Suppressor macrophage (primary cell): ENCODE measurements at regions not wholly inside any gene's neighbourhood (a gene's known extent, or its start where the extent isn't known, plus 50 kb on each side); places are given as distances from the start of the nearest gene placed in this dataset.
"Not testable (repeated sequence)": the region's sequence is repeated elsewhere in the genome, so short reads cannot be mapped to it uniquely, and the experiment has no call there.

Experiments
- DNase-seq, 4 experiments: peaks; one replicate each; pipeline ENCODE4 v3.0.0-alpha.2; 2020 to 2022

DNA sequence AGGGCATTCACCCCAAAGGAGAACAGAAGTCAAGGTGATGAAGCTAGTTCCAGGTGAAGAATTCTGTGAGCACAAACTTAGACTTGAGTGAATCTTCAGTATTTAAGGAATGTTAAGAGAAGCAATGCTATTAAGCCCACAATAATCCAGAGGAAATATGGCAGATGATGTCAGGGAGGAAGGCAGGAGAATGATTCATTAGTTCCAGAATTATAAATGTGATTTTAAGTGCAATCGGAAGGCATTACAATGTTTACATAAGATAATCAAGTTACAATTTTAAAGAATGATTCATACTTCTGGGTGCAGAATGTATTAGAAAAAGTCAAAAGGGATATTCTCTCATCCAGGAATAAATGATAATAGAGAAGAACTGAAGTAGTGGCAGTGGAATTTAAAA is 545.2 kb upstream of the BRINP3 start:
- no peak for DNase-seq

DNA sequence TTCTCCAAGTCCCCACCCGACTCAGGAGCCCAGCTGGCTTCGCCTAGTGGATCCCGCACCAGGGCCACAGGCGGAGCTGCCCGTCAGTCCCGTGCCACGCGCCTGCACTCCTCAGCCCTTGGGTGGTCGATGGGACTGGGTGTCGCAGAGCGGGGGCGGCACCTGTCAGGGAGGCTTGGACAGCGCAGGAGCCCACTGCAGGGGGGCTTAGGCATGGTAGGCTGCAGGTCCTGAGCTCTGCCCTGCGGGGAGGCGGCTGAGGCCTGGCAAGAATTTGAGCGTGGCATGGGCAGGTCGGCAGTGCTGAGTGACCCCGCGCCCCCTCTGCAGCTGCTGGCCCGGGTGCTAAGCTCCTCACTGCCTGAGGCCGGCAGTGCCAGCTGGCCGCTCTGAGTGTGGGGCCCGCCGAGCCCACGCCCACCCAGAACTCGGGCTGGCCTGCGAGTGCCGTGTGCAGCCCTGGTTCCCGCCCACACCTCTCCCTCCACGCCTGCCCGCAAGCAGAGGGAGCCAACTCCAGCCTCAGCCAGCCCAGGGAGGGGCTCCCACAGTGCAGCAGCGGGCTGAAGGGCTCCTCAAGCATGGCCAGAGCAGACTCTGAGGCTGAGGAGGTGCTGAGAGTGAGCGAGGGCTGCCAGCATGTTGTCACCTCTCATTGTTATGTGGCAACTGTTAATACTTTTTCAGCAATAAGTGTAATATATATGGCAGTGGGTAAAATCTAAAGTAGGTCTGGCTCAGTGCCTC is 548.4 kb upstream of the BRINP3 start:
- no peak for DNase-seq

DNA sequence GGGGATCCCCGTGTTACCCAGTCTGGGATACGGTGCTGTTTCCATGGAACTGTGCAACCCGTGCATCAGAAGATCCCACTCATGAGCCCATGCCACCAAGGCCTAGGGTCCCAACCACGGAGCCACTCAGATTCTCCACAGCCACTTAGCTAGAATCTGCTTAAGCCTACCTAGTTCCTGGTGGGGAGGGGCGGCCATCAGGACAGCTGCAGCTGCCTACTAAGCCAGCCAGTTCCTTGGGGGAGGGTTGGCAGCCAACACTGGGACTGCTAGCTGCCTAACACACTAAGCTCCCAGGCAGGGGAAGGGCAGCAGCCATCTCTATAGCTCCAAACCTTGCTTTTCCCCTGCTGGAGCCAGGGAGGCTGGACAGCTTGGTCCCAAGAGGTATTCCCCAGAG is 549.2 kb upstream of the BRINP3 start:
- no peak for DNase-seq

DNA sequence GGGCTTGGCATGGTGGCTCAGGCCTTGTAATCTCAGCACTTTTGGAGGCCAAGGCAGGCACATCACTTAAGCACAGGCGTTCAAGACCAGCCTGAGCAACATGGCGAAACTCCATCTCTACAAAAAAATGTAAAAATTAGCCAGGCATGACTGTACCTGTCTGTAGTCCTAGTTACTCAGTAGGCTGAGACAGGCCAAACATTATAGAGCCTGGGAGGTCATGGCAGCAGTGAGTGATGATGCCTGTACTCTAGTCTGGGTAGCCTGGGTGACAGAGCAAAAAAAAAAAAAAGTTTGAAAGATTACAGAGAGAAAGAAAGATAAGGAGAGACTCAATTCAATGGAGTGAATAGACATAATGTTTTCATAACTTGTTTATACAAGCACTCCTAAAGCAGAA is 556.5 kb upstream of the BRINP3 start:
- DNase-seq, result no peak

DNA sequence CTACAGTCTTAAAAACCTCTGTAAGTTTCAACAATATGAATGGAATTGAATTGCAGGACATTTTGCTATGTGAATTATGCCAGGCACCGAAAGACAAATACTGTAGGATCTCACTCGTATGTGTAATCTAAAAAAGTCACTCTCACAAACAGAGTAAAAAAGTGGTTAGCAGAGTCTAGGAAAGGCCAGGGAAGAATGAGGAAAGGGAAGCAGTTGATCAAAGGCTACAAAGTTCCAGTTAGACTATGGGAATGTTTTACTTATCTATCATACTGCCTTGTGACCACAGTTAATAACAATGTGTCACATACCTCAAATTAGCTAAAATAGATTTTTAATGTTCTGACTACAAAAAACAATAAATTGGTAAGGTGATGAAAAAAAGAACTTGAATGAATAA is 565.4 kb upstream of the BRINP3 start:
- no peak for DNase-seq

DNA sequence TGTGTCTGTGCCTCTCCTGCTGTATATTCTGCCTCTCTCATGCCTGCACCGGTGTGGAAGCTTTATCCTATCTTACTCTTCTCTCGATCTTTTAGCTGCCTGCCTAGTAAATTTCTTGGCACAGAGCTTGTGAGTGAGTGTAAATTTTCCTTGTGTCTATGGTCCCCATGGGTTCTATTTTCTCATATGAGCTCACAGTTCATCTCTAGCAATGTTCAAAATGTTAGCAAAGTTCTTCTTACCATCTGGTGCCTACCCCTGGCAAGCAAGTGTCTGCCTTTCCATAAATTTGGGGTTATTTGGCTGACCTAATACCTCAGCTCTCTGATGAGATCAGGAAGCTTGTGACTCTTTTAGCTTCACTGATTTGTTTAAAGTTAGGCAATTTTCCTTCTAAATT is 572.1 kb upstream of the BRINP3 start:
- no peak for DNase-seq

DNA sequence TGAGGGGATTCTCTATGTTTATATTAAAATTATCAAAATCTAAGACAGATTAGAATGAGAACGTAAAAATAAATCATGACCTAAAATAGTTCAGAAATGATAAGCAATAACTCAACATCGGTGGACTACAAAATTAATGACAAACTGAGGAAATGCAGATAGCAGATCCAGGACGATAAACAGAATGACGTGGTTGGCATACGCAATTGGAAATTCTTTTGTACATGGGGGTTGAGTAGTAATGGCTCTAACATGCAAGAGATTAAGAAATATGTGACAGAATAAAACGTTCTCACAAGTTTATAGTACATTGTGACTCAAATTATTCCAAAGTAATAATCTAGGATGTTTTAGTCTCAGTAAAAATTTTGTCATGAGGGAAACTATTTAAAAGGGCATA is 575.2 kb upstream of the BRINP3 start:
- DNase-seq, result no peak

DNA sequence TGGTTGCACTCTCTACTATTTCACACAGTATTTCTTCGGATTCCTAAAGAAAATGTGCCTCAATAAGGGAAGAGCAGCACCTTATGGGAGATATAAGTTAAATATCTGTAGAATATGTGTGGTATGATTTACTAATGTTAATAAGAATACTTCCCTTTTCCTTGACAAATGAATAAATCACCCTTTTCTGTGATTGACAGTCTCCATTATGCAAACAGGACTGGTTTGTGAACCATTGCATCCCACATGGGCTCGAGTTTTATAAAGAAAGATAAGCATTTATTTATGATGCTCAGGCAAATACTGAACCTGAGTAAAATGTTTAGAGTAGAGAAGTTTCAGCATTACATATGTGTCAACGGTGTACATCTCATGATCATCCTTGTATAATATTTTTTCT is 587.7 kb upstream of the BRINP3 start:
- DNase-seq, result no peak

DNA sequence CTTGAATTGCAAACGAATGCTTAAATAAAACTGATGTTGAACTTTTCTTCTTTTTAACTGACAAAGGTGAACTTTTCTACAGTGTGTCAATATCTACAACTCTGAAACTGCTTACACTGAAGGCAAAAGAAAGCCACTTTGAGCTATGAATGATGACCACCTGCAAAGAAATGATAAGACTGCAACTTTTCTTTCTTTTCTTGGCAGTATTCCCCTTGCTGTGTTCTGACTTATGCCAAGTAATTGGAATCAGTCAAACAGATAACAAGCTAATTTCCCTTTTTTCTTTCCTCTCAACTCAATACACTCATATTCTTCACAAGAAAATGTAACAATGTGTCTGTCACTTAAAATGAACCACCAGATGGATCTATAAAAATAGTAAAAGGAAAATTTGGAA is 588.1 kb upstream of the BRINP3 start:
- no peak for DNase-seq

DNA sequence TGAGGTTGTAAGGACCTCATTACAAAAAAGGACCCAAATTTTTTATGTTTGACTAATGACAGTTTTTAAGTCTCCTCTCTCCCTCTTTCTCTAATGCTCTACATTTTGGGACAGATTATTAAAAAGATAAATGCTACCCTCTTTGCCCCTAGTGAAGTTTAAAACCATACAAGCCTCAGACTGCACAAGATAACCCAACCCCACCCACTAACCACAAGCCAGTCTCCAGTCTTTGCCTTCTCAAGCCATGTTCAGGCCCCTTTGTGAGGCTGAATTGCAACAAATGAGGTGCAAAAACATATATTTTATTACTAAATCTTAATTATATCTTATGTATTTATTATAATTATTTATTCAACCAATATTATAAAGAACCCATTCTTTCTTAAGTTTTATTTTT is 597.2 kb upstream of the BRINP3 start:
- no peak for DNase-seq

DNA sequence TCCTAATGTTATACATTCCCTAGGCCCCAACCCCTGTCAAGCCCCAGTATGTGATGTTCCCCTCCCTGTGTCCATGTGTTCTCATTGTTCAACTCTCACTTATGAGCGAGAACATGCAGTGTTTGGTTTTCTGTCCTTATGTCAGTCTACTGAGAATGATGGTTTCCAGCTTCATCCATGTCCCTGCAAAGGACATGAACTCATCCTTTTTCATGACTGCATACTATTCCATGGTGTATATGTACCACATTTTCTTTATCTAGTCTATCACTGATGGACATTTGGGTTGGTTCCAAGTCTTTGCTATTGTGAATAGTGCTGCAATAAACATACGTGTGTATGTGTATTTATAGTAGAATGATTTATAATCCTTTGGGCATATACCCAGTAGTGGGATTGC is 605.4 kb upstream of the BRINP3 start:
- DNase-seq, result not testable (repeated sequence)

DNA sequence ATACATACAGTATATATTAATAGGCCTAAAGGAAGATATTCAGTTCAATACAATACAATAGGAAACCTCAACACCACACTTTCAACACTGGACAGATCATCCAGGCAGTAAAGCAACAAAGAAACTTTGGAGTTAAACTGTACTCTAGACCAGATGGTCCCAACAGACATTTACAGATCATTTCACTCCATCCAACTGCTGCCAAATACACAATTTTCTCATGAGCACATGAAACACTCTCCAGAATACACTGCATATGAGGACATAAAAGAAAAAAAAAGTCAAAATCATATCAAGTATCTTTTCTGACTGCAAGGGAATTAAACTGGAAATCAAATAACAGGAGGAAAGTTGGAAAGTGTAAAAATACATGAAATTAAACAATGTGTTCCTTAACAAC is 607.5 kb upstream of the BRINP3 start:
- no peak for DNase-seq

DNA sequence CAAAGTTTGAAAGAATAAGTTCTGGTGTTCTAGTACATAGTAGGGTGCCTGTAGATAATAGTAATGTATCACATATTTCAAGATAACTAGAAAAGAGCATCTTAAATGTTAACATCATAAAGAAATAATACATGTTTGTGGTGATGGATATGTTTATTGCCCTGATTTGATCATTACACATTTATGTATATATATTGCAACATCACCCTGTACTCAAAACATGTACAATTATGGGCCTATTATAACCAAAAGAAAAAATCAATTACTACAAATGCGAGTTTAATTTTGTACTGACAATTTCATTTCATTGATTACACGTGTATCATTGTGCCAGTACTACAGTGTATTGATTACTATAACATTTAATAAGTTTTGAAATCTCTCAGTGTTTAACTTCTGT is 609.2 kb upstream of the BRINP3 start:
- DNase-seq, result no peak

DNA sequence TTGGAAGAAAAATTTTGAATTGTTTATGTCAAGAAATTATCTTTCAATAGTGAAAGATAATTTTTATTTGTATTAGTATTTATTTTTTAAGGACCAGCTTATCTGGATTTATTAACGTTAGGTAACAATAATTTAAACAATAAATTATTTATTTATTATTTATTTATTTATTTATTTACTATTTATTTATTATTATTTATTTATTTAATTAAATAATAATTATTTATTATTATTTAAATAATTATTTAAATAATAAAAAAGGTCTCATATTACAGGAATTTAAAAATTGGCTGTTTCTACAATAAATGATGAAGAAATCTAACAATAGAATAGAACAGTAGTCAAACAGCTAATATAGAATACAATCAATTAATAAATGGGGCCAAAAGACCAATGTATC is 618.7 kb upstream of the BRINP3 start:
- DNase-seq, result no peak

DNA sequence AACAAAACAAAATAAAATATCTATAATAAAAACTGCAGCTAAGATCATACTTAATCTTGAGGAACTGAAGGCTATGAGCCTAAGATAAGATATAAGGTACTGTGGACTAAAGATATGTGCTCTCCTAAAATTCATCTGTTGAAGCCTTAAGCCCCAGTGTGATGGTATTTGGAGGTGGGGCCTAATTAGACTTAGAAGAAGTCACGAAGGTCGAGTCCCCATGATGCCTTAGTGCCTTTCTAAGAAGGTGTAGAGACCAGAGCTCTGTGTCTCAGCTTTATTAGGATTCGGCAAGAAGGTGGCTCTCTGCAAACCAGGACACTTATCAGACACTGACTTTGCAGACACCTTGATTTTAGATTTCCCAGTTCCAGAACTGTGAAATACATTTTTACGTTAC is 622.0 kb upstream of the BRINP3 start:
- DNase-seq, result no peak

DNA sequence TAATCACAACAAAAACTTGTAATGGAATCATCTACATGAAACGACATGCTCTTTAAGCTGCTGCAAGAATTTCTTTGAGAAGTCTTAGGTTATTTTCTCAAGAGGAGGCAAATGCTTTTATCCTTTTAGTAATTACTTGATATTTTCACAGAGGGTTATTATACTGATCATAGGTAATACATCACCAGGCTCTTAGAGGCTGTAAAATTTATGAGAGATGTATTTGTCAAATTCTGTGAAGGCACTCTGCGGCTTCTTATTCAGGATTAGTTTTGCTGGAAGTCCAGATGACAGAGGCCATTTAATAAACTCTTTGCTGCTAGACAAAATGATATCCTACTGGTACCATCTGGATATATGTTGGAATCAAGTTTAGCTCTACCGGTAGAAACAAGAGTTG is 624.3 kb upstream of the BRINP3 start:
- DNase-seq, result no peak

DNA sequence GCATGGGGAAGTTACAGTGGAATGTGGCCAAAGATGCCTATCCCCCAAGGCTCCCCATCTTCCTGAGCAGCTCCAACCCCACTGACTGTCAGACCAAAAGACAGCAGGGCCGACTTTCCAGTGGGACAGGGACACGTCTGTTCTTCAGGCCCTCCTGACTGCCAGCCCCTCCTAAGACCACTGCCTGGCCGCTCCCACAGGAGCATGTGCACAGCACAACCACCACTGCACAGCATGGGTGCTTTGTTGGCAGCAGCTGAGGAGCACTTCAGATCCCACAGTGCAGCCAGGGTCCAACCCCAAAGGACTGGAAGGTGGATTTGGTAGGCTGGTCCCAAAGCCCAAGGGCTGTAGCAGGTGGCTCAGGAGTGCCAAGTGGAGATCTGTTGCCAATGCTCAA is 648.3 kb upstream of the BRINP3 start:
- DNase-seq, result no peak

DNA sequence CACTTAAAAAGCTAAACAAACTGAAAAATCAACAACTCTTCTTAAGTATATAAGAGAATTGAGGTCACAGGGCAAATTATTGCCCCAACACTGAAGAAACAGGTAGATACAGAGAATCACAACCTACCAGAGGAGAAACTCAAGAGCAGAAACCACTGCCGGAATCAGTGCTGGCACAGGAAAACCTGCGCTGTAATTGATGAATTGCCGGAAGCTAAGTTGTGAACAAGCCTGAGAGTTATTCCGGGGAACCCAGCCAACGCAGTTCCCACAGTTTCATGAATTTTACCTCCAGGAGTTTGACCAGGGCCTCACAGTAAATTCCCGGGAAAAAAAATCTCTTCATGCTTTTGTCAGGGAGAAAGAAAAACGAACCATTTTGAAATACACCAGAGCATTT is 657.1 kb upstream of the BRINP3 start:
- no peak for DNase-seq

DNA sequence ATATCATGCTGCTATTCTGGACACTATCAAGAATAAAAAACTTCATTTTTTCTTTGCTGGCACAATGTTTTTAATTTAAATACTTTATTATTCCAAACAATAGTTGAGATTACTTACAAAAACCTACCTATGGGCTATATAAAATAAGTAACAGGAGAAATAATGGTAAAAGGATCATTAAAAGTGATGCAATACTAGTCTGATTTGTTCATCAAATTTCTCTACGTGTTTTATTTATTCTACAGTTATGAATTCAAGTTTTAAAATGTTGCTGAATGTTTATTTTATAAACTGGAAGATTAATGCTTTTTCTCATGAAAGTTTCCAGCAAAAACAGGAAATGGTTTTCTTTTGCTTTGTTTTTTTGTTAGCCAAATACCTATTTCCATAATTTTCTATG is 662.4 kb upstream of the BRINP3 start:
- no peak for DNase-seq

DNA sequence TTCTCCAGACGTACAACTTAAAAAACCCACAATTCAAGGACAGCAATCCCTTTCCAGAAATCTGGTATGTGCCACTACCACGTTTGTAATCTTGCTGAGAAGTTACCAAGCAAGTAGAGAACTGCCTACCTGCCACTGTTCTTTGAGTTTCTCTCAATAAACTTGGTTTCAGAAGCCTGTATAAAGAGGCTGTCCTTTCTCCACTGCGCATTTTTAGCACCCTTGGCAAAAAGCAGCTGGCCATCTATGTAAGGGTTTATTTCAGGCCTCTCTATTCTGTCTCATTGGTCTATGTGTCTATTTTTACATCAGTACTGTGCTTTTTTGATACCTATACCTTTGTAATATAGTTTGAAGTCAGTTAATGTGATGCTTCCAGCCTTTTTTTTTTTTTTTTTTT is 665.1 kb upstream of the BRINP3 start:
- no peak for DNase-seq

DNA sequence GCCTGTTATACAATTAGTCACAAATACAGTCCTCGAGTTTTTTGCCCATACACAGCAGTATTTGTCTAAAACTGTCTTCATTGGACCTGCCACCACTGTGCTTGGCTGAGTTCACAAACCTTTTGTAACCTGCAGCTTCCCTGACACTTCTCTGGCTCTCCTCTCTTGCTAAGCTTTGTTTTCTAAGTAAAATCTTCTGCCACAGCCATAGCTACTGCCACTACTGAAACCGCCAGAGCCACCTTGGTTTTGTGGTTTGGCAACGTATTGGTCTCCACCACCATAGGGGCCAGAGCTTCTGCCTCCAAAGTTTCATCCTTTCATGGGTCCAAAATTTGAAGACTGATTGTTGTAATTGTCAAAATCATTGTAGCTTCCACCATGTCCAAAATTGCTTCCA is 668.2 kb upstream of the BRINP3 start:
- DNase-seq, result no peak

DNA sequence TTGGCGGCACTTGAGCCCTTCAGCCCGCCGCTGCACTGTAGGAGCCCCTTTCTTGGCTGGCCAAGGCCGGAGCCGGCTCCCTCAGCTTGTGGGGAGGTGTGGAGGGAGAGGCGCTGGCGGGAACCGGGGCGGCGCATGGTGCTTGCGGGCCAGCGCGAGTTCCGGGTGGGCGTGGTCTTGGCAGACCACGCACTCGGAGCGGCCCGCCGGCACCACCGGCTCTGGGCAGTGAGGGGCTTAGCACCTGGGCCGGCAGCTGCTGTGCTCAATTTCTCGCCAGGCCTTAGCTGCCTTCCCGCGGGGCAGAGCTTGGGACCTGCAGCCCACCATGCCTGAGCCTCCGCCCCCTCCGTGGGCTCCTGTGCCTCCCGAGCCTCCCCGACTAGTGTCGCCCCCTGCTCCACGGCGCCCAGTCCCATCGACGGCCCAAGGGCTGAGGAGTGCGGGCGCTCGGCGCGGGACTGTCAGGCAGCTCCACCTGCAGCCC is 673.7 kb upstream of the BRINP3 start:
- no peak for DNase-seq

DNA sequence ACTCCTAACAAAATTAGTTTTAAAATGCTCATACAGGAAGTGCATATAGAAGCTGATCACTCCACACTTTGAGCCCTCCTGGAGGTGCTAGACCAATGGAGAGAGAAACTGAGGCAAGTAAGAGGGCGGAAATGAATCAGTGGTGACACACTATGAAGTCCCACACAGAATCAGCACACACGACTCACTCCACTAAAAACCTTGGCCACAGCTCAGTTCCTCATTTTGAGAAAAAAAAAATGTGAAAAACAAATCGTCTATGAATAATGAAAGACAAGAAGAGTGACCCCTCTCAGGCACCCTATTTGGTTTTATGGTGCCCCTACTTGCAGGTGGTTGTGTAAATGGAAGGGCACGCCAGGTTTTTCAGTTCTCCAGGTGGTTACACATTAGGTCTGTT is 675.1 kb upstream of the BRINP3 start:
- DNase-seq, result no peak

DNA sequence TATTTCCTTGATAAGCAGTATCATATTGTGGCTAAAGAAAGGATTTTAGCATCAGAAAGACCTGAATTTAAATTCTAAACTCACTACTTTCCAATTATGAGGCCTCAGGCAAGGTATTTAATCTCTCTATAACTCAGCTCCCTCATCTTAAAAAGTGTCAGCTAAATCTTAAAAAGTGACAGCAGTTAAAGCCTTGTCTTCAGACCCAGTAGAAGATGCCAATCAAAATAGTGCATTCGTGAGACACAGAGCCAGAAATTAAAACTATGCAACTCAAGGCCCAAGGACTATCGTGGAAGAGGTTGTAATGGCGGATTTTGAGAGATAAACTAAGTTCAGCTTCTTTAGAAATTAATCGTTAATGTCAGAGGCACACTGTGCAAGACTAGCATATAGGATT is 677.5 kb upstream of the BRINP3 start:
- no peak for DNase-seq

DNA sequence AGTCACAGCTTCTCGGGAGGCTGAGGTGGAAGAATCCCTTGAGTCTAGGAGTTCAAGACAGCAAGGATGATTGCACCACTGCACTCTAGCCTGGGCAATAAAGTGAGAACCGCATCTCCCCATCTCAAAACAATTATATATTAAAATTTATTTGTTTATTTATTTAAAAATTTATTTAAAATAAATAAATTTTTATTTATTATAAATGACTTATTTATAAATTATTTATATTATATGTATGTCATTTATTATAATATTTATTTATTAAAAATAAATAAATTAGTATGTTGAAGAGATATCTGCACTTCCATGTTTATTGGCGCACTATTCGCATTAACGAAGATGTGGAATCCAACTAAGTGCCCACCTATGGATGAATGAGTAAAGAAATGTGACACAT is 683.2 kb upstream of the BRINP3 start:
- DNase-seq, result no peak
